ENCODE measurements at regions not wholly inside any gene's neighbourhood (a gene's known extent, or its start where the extent isn't known, plus 50 kb on each side); places are given as distances from the start of the nearest gene placed in this dataset.

- no peak for TF ChIP-seq DMTF1 (CRISPR knock-in tag; IDR thresholded peaks at IDR 0.05)
- no peak for TF ChIP-seq MNT (IDR thresholded peaks at IDR 0.05)
- no peak for TF ChIP-seq ZNF451 (CRISPR knock-in tag; IDR thresholded peaks at IDR 0.05)
- TF ChIP-seq MBNL3 (CRISPR knock-in tag; conservative IDR thresholded peaks at IDR 0.05), result no peak
- TF ChIP-seq FOXA1 (IDR thresholded peaks at IDR 0.05), result no peak
- no peak for TF ChIP-seq FOXA1 (CRISPR knock-in tag; IDR thresholded peaks at IDR 0.05)
- TF ChIP-seq MAX (IDR thresholded peaks at IDR 0.05), result no peak
- no peak for TF ChIP-seq MYC (CRISPR knock-in tag; IDR thresholded peaks at IDR 0.05; ENCODE audit: borderline replicate concordance)
- TF ChIP-seq ISX (CRISPR knock-in tag; conservative IDR thresholded peaks at IDR 0.05), result no peak
- TF ChIP-seq SMYD3 (CRISPR knock-in tag; IDR thresholded peaks at IDR 0.05), result no peak
- no peak for TF ChIP-seq DDIT3 (CRISPR knock-in tag; IDR thresholded peaks at IDR 0.05)
- TF ChIP-seq HOMEZ (CRISPR knock-in tag; IDR thresholded peaks at IDR 0.05; ENCODE audit: low read depth), result no peak
- TF ChIP-seq MEIS1 (CRISPR knock-in tag; IDR thresholded peaks at IDR 0.05; ENCODE audit: borderline replicate concordance), result no peak
- TF ChIP-seq ZFP91 (CRISPR knock-in tag; IDR thresholded peaks at IDR 0.05; ENCODE audit: borderline replicate concordance), result no peak
- TF ChIP-seq ZNF792 (CRISPR knock-in tag; IDR thresholded peaks at IDR 0.05), result no peak
- no peak for TF ChIP-seq ZNF441 (CRISPR knock-in tag; IDR thresholded peaks at IDR 0.05; ENCODE audit: borderline replicate concordance)
- TF ChIP-seq BHLHE40 (IDR thresholded peaks at IDR 0.05; ENCODE audit: low read length), result no peak
- no peak for TF ChIP-seq MIER3 (CRISPR knock-in tag; IDR thresholded peaks at IDR 0.05; ENCODE audit: borderline replicate concordance)
- H3K27me3 ChIP-seq (ENCODE audit: control insufficient read depth in 1 of 2, insufficient read depth in 2 of 2, low read length in 2 of 2), result no peaks in the 10 kb centered on the region
- 0% methylated on average over 2 of the region's 2 CpGs for WGBS (ENCODE audit: low lambda C conversion rate)
- no peak overlapping the region for H3K4me2 ChIP-seq (ENCODE audit: low read depth, low read length)
- in situ Hi-C loops (cut with HindIII; ENCODE audit: extremely low pct_ligation_motif_present, low pct_unique_long_range_greater_than_20kb) (no loop called here), intact Hi-C loops (cut with micrococcal nuclease; ENCODE audit: unreplicated experiment) (no loop called here)
- H3K9ac ChIP-seq (ENCODE audit: insufficient read depth, low read depth, low read length), result no peak overlapping the region
- H3K4me3 ChIP-seq (replicated peaks in 1 of 3; ENCODE audit: insufficient read depth in 1 of 3, low read depth in 2 of 3, low read length in 3 of 3), result no peak overlapping the region
- no peaks in the 10 kb centered on the region for H3K36me3 ChIP-seq (replicated peaks in 1 of 2; ENCODE audit: control insufficient read depth in 1 of 2, insufficient read depth in 2 of 2, low read length in 2 of 2)
- CTCF ChIA-PET (ENCODE audit: low intra/inter-chr PET ratio, low total read pairs), result no interaction called here
- no peaks in the 10 kb centered on the region for H3K79me2 ChIP-seq (ENCODE audit: insufficient read depth, low read length)
- no peaks in the 10 kb centered on the region for H3K4me1 ChIP-seq (ENCODE audit: insufficient read depth, low read length)
- no peak for DNase-seq (ENCODE audit: low spot score)
- H3K9me3 ChIP-seq (ENCODE audit: low read length), result no peaks in the 10 kb centered on the region
- FAIRE-seq, result no peak
- ATAC-seq, result no peak
- H2AFZ ChIP-seq (ENCODE audit: low read length), result no peak overlapping the region
- H3K27ac ChIP-seq (ENCODE audit: extremely low read length, insufficient read depth, low read length), result no peak overlapping the region
- no TSS peak for BruUV-seq (replicated peaks)
- H4K20me1 ChIP-seq (ENCODE audit: insufficient read depth, low read length), result no peaks in the 10 kb centered on the region
- POLR2A ChIA-PET, result no interaction called here
Measured at GRCh38 chr5:161975350-161975749, 92.2 kb upstream of the GABRG2 start.
